ENCODE measurements at regions not wholly inside any gene's neighbourhood (a gene's known extent, or its start where the extent isn't known, plus 50 kb on each side); places are given as distances from the start of the nearest gene placed in this dataset.
"Not testable (repeated sequence)": the region's sequence is repeated elsewhere in the genome, so short reads cannot be mapped to it uniquely, and the experiment has no call there.

DNA sequence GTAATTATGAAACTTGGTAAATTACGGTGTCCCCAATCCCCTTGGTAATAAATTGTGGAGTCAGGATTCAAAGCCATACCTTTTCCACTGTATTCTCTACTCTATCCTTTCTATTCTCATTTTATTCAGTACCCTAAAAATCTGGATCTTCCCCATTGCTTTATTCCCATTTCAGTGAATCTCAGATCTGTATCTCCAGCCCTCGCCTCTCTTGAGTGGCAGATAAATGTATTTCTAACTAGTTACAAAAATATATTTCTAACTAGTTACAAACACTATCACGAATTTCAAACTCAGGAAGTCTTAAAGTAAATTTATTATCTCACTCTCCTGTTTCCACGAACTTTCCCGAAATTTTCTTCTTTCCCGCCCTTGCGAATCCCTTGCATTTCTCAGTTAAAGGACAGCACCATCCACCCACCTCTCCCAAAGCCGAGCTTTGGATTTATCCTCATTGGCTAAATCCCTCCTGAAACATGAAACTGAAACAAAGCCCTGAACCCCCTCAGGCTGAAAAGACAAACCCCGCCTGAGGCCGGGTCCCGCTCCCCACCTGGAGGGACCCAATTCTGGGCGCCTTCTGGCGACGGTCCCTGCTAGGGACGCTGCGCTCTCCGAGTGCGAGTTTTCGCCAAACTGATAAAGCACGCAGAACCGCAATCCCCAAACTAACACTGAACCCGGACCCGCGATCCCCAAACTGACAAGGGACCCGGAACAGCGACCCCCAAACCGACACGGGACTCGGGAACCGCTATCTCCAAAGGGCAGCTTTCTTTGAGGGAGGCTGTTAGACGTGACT lies 164.3 kb upstream of the PABPC3 start:
- DNase-seq (ENCODE audit: low spot score): no peak

GRCh38 chr13:24933106-24934023 lies 162.6 kb upstream of the PABPC3 start:
- DNase-seq (ENCODE audit: low spot score): not testable (repeated sequence)

GRCh38 chr13:24934024-24934385 lies 161.9 kb upstream of the PABPC3 start:
- DNase-seq (ENCODE audit: low spot score): not testable (repeated sequence)

DNA sequence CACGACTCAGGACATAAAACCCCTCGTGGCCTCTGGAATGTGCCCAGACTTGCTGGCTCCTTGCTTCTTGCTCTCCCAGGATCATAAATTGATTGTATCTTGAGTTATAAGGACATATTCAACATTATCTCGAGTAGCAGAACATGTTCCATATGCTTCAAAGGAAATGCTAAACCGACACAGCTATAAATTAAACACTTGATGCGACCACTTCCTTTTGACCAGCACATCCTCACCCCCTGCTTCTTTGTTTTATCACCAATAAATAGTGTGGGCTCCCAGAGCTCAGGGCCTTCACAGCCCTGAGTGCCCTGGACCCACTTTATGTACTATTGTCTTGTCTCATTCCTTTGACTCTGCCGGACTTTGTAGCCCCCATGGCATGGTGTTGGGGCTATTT lies 157.0 kb upstream of the PABPC3 start:
- DNase-seq (ENCODE audit: low spot score): no peak

DNA sequence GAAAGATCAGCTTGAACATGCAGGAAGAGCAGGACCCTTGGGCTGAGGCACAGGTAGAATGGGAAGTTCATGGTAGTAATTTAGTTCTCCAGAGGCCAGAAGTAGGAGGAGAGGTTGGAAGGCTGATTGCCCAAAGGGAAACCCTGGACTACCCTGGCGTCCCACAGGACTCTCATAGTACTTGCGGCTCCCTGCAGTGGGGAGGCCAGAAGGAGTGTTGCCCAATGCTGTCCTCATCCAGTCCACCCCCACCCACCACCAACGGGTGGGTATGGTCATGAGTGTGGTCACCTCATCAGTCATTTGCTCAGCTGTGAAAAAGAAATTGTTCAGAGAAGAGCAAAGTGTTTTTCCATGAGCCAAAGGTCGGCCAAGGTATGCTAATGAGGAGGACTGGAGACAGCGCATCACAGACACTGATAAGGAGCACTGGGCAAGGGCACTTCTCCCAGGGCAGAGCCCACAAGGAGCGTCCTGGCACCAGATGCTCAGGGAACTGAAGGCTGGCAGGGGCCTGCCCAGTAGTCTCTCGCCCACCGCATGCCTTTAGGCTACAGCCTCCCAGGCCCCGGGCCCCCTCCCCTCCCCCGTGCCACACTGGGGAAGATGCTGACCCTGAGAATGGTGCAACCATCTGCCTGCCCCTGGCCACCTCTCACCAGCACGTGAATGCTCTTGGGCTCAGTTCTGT lies 154.8 kb upstream of the PABPC3 start:
- DNase-seq (ENCODE audit: low spot score): not testable (repeated sequence)

GRCh38 chr13:24943136-24943535 lies 152.8 kb upstream of the PABPC3 start:
- no peak for DNase-seq (ENCODE audit: low spot score)

GRCh38 chr13:24944073-24944472 lies 151.9 kb upstream of the PABPC3 start:
- DNase-seq (ENCODE audit: low spot score): not testable (repeated sequence)

DNA sequence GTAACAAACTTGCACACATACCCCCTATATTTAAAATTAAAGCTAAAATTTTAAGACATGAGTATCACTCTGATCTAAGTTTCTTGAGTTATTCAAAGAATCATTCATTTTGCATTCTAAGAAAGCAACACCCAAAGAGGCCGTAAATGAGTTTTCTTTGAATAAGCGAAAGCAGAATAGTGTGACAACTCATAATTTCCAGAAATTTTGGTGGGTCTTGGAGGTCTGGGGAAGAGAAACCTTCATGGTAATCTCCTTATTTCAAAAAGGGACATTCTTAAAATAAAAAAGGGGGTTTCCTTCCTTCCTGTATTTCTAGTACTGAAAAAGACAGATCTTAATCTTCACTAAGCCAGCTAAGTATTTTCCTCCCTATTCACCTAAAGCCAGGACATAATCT lies 147.0 kb upstream of the PABPC3 start:
- DNase-seq (ENCODE audit: low spot score): not testable (repeated sequence)

GRCh38 chr13:24950611-24951010 lies 145.3 kb upstream of the PABPC3 start:
- DNase-seq (ENCODE audit: low spot score): not testable (repeated sequence)

DNA sequence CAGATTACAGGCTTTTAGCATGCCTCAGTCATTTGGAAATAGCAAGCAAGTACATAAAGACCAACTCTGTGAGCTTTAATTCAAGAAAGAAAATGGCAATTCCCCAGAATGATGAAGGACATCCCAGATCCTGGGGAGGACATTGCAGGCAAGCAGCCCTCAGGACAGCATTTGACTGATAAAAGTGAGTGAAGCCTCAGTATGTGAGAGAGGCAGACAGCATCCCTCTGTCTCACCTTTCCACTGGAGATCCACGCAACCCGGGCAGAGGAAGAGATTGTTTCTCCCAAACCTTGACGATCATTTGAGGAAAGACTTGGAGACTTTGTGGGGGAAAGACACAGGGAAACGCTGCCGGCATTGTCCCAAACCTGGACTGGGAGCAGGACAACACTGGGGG lies 128.0 kb upstream of the PABPC3 start:
- not testable (repeated sequence) for DNase-seq (ENCODE audit: low spot score)

- not testable (repeated sequence) for DNase-seq (ENCODE audit: low spot score)
These were observed 127.5 kb upstream of the PABPC3 start for GRCh38 chr13:24968416-24968815.

- not testable (repeated sequence) for DNase-seq (ENCODE audit: low spot score)
These were observed 122.8 kb upstream of the PABPC3 start for GRCh38 chr13:24973102-24973501.

- DNase-seq (ENCODE audit: low spot score): not testable (repeated sequence)
These were observed 114.6 kb upstream of the PABPC3 start for GRCh38 chr13:24981181-24981803.

DNA sequence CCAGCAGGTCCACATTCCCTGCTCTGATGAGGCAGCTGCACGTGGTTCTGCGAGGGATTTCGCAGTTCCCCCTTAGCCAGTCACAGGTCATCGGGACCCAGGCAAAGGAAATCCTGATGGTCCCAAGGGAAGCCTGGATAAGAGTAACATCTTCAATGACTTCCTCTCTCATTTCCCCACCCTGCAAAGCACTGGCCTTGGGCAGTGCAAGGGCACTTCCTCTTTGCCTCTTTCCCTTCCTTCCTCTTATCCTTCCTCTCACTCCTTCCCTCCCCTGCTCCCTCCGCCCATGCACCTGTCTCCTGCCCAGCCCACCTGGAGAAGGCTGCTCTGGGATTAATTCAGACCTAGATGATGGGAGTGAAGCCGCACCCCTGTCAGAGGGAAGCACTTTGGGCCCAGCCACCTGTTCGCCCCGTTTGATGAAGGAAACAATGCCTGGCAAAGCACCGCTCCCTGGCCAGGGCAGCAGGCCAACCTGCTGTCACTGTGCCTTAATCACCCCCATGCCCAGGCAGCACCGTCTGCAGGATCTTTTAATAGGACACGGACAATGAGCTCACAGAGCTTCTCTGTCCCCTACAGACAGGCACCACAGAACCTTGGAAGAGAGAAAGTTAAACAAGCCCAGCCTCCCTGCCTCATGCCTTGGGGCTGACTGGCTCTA lies 113.5 kb upstream of the PABPC3 start:
- DNase-seq (ENCODE audit: low spot score): no peak

- DNase-seq (ENCODE audit: low spot score): no peak
These were observed 112.8 kb upstream of the PABPC3 start for GRCh38 chr13:24983094-24983493.

GRCh38 chr13:24984134-24984533 lies 111.8 kb upstream of the PABPC3 start:
- DNase-seq (ENCODE audit: low spot score): no peak

- no peak for DNase-seq (ENCODE audit: low spot score)
These were observed 110.8 kb upstream of the PABPC3 start for GRCh38 chr13:24985107-24985506.

DNA sequence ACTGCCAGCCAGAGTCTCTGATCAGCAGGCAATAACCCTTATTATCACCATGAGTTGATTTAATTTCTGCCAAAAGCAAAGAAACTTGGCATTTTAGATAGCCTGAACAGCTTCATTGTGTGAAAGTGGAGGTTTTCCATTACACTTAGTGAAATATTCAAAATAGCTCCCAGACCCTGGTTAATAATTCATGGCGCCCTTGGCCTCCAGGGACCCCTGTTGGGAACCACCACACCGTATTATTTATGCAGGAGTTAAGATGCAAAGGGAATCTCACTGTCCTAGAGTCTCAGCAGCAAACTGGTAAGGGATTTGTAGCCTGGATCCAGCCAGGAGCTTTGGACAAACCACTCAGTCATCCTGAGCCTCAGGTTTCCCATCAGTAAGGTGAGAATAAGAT lies 110.0 kb upstream of the PABPC3 start:
- no peak for DNase-seq (ENCODE audit: low spot score)

DNA sequence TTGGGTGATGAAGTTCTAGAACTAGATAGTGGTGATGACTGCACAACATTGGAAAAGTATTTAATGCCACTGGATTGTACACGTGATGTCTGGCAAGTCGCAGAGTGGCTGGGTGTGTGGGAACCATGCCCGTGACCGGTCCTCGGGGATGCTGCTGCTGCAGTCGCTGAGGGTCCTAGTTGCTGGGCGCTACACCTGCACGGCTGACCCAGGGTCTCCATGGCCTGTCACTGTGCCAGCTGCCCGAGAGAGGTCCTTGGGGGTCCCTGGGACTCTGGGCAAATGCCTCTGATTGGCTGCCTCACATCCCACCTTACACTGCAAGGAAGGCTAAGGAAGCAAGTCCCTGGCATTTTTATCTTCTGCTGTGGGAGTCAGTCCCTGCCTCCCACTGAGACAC lies 109.1 kb upstream of the PABPC3 start:
- DNase-seq (ENCODE audit: low spot score): no peak

- DNase-seq (ENCODE audit: low spot score): not testable (repeated sequence)
These were observed 106.0 kb upstream of the PABPC3 start for GRCh38 chr13:24989959-24990358.

- not testable (repeated sequence) for DNase-seq (ENCODE audit: low spot score)
These were observed 103.0 kb upstream of the PABPC3 start for GRCh38 chr13:24992946-24993345.

All from hematopoietic multipotent progenitor cell treated with erythropoietin and hydrocortisone succinate and interleukin-3 and kit ligand, for 15 days (in vitro differentiated cells).